GM18508 (cell line): ENCODE measurements at regions not wholly inside any gene's neighbourhood (a gene's known extent, or its start where the extent isn't known, plus 50 kb on each side); places are given as distances from the start of the nearest gene placed in this dataset.

Experiments
- ATAC-seq: cut with Tn5 transposase; IDR thresholded peaks from one replicate; pipeline ENCODE4 v1.9.1; 2021; ENCODE audit warnings: moderate number of reproducible peaks; ENCODE audit not compliant: insufficient read depth, unreplicated experiment

- no peak for ATAC-seq
Observed at GRCh38 chr3:135694142-135694541, 271.4 kb upstream of the PPP2R3A start.

DNA sequence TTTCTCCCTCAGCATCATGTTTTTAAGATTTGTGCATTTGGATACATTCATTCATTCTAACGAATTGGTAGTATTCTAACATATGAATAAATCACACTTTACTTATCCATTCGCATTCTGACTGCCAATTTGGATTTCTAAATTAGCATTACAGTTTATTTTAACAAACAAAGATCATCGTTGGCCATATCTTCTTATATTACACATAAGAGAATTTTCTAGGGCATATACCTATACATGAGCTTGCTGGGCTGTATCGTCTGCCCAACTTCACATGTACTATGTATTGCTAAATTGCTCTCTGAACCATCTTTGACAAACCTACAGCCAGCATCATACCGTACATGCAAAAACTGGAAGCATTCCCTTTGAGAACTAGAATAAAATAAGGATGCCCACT, 265.8 kb upstream of the PPP2R3A start:
- no peak for ATAC-seq

- no peak for ATAC-seq
Observed at GRCh38 chr3:135706758-135707375, 258.7 kb upstream of the PPP2R3A start.

DNA sequence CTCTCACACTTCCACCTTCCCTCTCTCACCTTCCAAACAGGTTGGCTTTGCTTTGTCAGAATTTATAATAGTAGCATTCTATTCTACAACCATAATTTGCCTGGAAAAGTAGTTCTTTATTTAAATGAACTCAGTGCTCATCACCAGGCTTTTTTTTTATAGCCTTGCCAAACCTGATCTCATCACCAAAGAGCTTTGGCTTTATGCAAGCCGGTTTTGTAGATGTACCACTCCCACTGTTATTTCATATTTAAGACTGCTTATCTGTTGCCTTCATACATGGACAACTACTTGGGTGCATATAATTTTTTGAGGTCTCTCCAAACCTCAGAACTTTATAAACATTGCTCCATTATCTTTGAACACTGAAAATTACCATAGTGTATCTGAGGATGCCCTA, 246.1 kb upstream of the PPP2R3A start:
- no peak for ATAC-seq

GRCh38 chr3:135728007-135728721, 237.4 kb upstream of the PPP2R3A start:
- ATAC-seq: no peak

GRCh38 chr3:135731546-135731945, 234.0 kb upstream of the PPP2R3A start:
- ATAC-seq: no peak

GRCh38 chr3:135736740-135737139, 228.8 kb upstream of the PPP2R3A start:
- no peak for ATAC-seq

DNA sequence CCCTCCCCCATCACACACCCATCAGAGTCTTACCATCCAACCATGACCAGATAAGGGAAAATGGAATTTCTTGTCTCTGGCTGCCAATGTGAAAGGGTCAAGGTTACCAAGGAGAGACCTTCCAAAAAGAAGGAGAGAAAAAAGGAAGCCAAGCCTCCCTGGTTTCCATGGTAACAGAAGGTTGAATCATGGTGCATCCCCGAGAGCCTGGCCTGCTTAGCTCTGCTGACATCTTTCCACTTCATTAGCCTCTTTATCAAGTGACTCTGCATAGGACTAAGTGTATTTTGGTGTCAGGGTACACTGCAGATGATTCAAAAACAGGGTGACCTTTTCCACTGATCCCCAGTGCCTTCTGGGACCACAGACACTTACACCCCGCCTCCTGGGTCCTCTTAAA, 225.7 kb upstream of the PPP2R3A start:
- no peak for ATAC-seq

DNA sequence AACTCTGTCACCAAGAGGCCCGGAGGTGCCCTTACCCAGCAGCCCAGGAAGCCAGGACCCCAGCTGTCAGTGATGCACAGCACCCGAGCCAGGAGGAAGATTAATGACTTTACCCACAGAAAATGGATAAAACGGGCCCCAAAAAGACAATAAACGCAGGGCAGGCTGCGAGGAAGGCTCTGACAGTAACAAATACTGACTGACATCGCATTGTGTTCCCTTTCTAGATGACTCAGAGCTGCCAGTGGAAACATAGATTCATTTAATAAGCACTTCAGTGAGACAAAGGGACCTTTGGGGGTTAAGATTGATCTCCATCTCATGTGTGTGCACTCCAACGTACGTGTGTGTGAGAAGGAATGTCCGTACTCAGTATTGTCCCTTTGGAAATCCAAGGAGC, 225.3 kb upstream of the PPP2R3A start:
- no peak for ATAC-seq

GRCh38 chr3:135740751-135741150, 224.8 kb upstream of the PPP2R3A start:
- ATAC-seq: no peak

GRCh38 chr3:135751991-135752390, 213.5 kb upstream of the PPP2R3A start:
- no peak for ATAC-seq

DNA sequence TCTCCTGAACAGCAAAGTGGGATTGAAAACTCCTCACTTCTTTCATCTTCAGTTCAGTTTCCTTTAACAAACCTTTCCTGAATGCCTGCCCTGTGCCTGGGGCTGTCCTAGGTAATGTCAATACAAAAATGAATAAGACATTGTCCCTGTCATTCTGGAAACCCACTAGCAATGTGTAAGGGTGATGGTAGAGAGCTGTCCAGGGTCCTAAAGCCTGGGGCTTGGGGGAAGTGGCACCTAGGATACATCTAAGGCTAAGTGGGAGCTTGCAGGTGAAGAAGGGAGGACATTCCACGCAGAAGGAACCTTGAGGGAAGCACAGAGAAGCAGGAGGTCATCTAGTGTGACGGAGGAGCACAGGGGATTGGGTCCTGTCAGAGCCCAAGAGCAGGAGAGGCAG, 212.7 kb upstream of the PPP2R3A start:
- no peak for ATAC-seq

DNA sequence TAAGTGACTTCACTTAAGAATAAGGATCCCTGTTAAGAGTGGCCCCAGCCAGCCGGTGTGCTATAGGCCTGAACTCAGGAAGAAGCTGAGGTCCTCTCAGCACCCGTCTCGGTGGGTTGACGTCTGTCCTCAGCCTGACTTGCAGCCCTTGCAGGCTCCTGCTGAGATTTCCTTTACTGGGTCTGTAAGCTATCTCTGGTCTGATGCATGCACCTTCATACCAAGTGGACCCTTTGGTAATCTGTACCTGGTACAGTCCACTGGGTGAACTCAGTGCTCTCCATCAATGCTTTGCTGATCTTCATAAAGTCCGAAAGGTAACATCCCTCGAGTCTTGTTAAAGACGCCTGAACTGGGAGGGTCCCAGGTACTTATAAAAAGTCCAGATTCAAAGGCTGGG, 212.0 kb upstream of the PPP2R3A start:
- ATAC-seq: no peak

DNA sequence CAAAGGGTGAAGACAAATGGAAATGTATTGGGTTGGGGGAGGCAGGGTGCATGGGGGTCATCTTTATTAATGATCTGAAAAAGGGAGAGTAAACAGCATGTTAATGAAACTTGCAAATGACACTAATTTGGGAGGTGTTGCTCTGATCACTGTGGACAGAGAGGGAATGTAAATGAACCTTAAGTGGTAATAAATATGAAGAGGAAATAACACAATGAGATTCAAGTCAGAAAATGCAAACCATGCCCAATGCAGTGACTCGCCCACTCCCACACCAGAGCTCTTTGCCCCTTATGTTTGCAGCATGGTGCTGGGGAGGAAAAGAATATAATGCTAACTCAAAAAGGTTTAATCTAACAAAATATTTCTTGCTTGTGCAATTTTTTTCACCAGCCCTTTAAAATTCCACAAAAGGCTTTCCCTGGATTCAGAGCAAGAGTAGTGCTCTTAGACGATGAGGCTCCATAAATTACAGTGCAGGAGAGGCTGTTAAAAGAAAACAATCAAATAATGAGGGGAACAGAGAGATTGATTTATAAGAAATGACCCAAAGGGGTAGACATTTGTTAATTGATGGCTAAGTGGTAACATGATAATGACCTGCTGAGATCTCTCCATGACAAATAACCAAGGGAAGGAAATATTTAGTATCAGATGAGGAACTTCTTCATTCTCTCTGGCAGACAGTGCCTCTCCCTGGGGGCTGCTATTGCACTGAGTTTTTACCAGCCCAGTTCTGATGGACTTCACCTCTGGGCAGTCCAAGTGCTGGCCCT, 210.0 kb upstream of the PPP2R3A start:
- no peak for ATAC-seq

GRCh38 chr3:135756106-135756668, 209.3 kb upstream of the PPP2R3A start:
- no peak for ATAC-seq

DNA sequence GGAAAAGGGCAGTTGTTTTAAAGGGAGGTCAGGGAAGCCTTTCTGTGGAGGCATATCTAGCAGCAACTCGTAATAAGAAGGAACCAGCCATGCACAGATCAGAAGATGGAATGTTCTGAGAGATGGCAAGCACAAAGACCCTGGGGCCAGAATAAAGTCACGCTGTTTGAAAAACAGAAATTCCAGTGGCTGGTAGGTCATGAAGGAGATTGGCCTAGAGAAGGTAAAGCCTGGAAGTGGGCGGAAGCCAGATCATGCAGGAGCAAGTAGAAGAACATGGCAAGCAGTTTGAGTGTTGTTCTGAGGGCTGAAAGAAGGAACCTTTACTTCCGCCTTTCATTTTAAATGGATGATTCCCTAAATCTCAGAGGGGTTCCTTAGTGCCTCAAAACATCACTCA, 208.1 kb upstream of the PPP2R3A start:
- no peak for ATAC-seq

DNA sequence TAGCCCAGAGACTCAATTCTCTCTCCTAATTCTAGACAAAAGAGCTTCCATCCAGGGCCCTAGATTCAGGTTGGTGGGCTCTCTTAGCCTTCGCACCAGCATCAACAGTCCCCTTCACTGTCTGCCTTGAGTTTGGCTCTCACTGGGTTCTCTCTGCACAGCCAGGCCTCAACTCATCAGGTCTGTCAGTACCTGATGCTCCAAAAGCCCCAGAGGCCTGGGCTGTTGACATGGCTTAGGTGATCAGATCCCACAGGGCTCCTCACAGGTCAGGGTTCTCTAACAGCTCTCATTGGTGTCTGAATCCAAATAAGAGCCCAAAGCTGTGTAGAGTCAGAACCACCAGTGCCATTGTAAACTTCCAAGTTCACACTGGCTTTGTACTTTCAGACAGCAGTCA, 206.6 kb upstream of the PPP2R3A start:
- ATAC-seq: no peak

- no peak for ATAC-seq
Observed at GRCh38 chr3:135759651-135760050, 205.9 kb upstream of the PPP2R3A start.

DNA sequence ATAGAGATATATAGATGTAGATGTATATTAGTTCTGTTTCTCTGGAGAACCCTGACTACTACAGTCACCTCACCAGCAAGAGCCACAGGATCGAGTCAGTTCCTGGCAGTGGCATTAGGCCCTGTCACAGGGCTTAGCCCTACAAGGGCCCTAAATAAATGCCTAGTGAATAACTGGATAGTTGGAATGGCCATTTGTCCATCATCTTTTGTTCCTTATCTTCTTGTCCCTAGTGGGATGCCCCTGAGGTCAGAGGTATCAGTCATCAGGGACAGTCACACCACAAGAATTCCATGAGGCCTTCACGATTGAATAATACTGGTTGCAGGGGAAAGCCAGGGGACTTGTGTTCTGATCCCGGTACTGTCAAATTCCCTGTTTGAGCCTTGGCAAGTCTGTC, 204.9 kb upstream of the PPP2R3A start:
- no peak for ATAC-seq

- ATAC-seq: no peak
Observed at GRCh38 chr3:135762188-135762856, 203.2 kb upstream of the PPP2R3A start.

DNA sequence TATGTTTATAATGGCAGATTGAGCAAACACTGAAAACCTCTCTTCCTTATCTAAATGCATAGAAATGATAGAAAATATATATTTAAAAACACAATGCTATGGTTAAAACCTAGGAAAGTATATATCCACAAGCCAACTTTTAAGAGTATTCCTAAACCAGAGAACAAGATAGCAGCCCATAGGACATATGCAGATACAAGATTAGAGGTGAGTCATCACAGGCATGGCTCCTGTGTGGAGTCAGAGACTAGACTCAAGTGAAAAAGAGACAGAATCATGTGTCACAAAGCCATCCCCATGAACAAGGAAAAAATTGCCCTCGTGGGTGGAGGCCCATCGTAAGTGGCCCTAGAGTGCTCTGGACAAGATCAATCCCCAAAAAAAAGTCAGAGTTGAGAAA, 199.4 kb upstream of the PPP2R3A start:
- ATAC-seq: no peak
